H9 (cell line): ENCODE measurements at regions not wholly inside any gene's neighbourhood (a gene's known extent, or its start where the extent isn't known, plus 50 kb on each side); places are given as distances from the start of the nearest gene placed in this dataset.

Source experiments
- DNase-seq: peaks from one replicate; pipeline ENCODE4 v3.0.0-alpha.2; 2017
- H2AFZ ChIP-seq: one replicate; pipeline ENCODE4 v1.6.1; 2013; ENCODE audit warnings: mild to moderate bottlenecking, low read length, control low read depth, moderate library complexity
- H2AK5ac ChIP-seq: 2 replicates; pipeline ENCODE4 v1.6.1; 2013; ENCODE audit warnings: low read length, control low read depth, mixed read lengths; ENCODE audit not compliant: insufficient read length
- H2BK120ac ChIP-seq: one replicate; pipeline ENCODE4 v1.6.1; 2013; ENCODE audit warnings: low read depth, mild to moderate bottlenecking, low read length, control low read depth, inconsistent platforms; ENCODE audit not compliant: poor library complexity, severe bottlenecking
- H2BK12ac ChIP-seq: 2 replicates; pipeline ENCODE4 v1.6.1; 2013; ENCODE audit warnings: low read length, control low read depth, mixed read lengths, low read depth; ENCODE audit not compliant: insufficient read length
- H2BK15ac ChIP-seq: 2 replicates; pipeline ENCODE4 v1.6.1; 2013; ENCODE audit warnings: low read depth, low read length, control low read depth
- H2BK20ac ChIP-seq: one replicate; pipeline ENCODE4 v1.6.1; 2013; ENCODE audit warnings: low read depth, mild to moderate bottlenecking, low read length, control low read depth, inconsistent platforms; ENCODE audit not compliant: poor library complexity, severe bottlenecking
- H2BK5ac ChIP-seq: 2 replicates; pipeline ENCODE4 v1.6.1; 2013; ENCODE audit warnings: low read length, control low read depth, mixed read lengths; ENCODE audit not compliant: insufficient read length
- H3K14ac ChIP-seq: 2 replicates; pipeline ENCODE4 v1.6.1; 2013; ENCODE audit warnings: low read length, control low read depth; ENCODE audit not compliant: insufficient read depth
- H3K18ac ChIP-seq: 2 replicates; pipeline ENCODE4 v1.6.1; 2013; ENCODE audit warnings: low read depth, mild to moderate bottlenecking, mixed read lengths, low read length, control low read depth; ENCODE audit not compliant: insufficient read length
- H3K23ac ChIP-seq: 2 replicates; pipeline ENCODE4 v1.6.1; 2013; ENCODE audit warnings: low read length, control low read depth, mixed read lengths, low read depth; ENCODE audit not compliant: insufficient read length
- H3K23me2 ChIP-seq: 2 replicates; pipeline ENCODE4 v1.6.1; 2013; ENCODE audit warnings: low read depth, mild to moderate bottlenecking, mixed read lengths, low read length, control low read depth; ENCODE audit not compliant: insufficient read length, poor library complexity, severe bottlenecking
- H3K27ac ChIP-seq: 2 replicates; pipeline ENCODE4 v1.5.1; 2013; ENCODE audit warnings: low read length, control low read depth, mixed read lengths, low read depth; ENCODE audit not compliant: insufficient read length
- H3K27me3 ChIP-seq: 2 replicates; pipeline ENCODE4 v1.6.1; 2013; ENCODE audit warnings: low read length, control low read depth, inconsistent platforms; ENCODE audit not compliant: insufficient read depth
- H3K4ac ChIP-seq: 2 replicates; pipeline ENCODE4 v1.6.1; 2013; ENCODE audit warnings: low read depth, mild to moderate bottlenecking, control low read depth, inconsistent platforms, low read length, moderate library complexity
- H3K4me1 ChIP-seq: 2 replicates; pipeline ENCODE4 v1.6.1; 2013; ENCODE audit warnings: low read length, control low read depth, inconsistent platforms; ENCODE audit not compliant: insufficient read depth
- H3K4me2 ChIP-seq: 2 replicates; pipeline ENCODE4 v1.6.1; 2013; ENCODE audit warnings: low read length, control low read depth, mixed read lengths; ENCODE audit not compliant: insufficient read length, insufficient read depth
- H3K56ac ChIP-seq: 2 replicates; pipeline ENCODE4 v1.6.1; 2013; ENCODE audit warnings: low read depth, mild to moderate bottlenecking, mixed read lengths, low read length, control low read depth; ENCODE audit not compliant: insufficient read length
- H3K79me1 ChIP-seq: 2 replicates; pipeline ENCODE4 v1.6.1; 2013; ENCODE audit warnings: low read depth, mild to moderate bottlenecking, moderate library complexity, low read length, control low read depth, inconsistent platforms; ENCODE audit not compliant: insufficient read depth, poor library complexity, severe bottlenecking
- H3K79me2 ChIP-seq: 2 replicates; pipeline ENCODE4 v1.6.1; 2013; ENCODE audit warnings: low read length, control low read depth, inconsistent platforms; ENCODE audit not compliant: insufficient read depth
- H3K9ac ChIP-seq: 2 replicates; pipeline ENCODE4 v1.6.1; 2013; ENCODE audit warnings: low read length, control low read depth, mixed read lengths; ENCODE audit not compliant: insufficient read length; ENCODE audit errors: extremely low read depth
- H3K9me3 ChIP-seq: one replicate; pipeline ENCODE4 v1.6.1; 2013; ENCODE audit warnings: low read depth, low read length, inconsistent platforms; ENCODE audit not compliant: control insufficient read depth
- H3T11ph ChIP-seq: one replicate; pipeline ENCODE4 v1.6.1; 2013; ENCODE audit warnings: mild to moderate bottlenecking, low read length, control low read depth, inconsistent platforms
- H4K20me1 ChIP-seq: one replicate; pipeline ENCODE4 v1.6.1; 2013; ENCODE audit not compliant: control insufficient read depth, insufficient read length, insufficient read depth
- H4K5ac ChIP-seq: 2 replicates; pipeline ENCODE4 v1.6.1; 2013; ENCODE audit warnings: low read depth, mild to moderate bottlenecking, mixed read lengths, low read length, control low read depth; ENCODE audit not compliant: insufficient read length
- H4K8ac ChIP-seq: replicated peaks from 2 replicates; pipeline ENCODE4 v1.6.1; 2013; ENCODE audit warnings: low read length, control low read depth, mixed read lengths, low read depth; ENCODE audit not compliant: insufficient read length
- H4K91ac ChIP-seq: 2 replicates; pipeline ENCODE4 v1.6.1; 2013; ENCODE audit warnings: low read depth, mild to moderate bottlenecking, moderate library complexity, mixed read lengths, low read length, control low read depth; ENCODE audit not compliant: insufficient read length
- H3K27ac Mint-ChIP-seq, 3 experiments: 2 replicates in 2 of 3; 3 replicates in 1 of 3; pipeline ENCODE4 v1.8.0; 2020 to 2021; ENCODE audit warnings: mixed read lengths in 3 of 3, mild to moderate bottlenecking in 1 of 3, moderate library complexity in 1 of 3
- H3K27me3 Mint-ChIP-seq: 2 replicates; pipeline ENCODE4 v1.8.0; 2021; ENCODE audit warnings: low read depth, mild to moderate bottlenecking, moderate library complexity, mixed read lengths
- H3K36me3 Mint-ChIP-seq, 3 experiments: 2 replicates in 2 of 3; 3 replicates in 1 of 3; pipeline ENCODE4 v1.8.0; 2020 to 2021; ENCODE audit warnings: low read depth in 3 of 3, mixed read lengths in 3 of 3; ENCODE audit not compliant: insufficient read depth in 1 of 3
- H3K4me1 Mint-ChIP-seq, 2 experiments: 2 replicates each; pipeline ENCODE4 v1.8.0; 2020; ENCODE audit warnings: mixed read lengths in 2 of 2
- H3K4me3 Mint-ChIP-seq, 2 experiments: 2 replicates in 1 of 2; 3 replicates in 1 of 2; pipeline ENCODE4 v1.8.0; 2020 to 2021; ENCODE audit warnings: mild to moderate bottlenecking in 2 of 2, mixed read lengths in 2 of 2, moderate library complexity in 1 of 2
- H3K9me3 Mint-ChIP-seq, 2 experiments: 2 replicates in 1 of 2; 3 replicates in 1 of 2; pipeline ENCODE4 v1.8.0; 2020; ENCODE audit warnings: mild to moderate bottlenecking in 2 of 2, mixed read lengths in 2 of 2, moderate library complexity in 1 of 2
- CTCF ChIP-seq: fragments of 200-600 bp; sonication (generic); conservative IDR thresholded peaks from 3 replicates; pipeline ENCODE4 v1.8.0; 2021; ENCODE audit warnings: antibody characterized with exemption, mild to moderate bottlenecking
- WGBS: extraction: QIAGEN DNeasy Blood & Tissue Kit; methylation state at CpG from one replicate; pipeline ENCODE4 v1.1.7; 2013; ENCODE audit warnings: missing lambda C conversion rate, low lambda C conversion rate, mixed read lengths; ENCODE audit not compliant: insufficient read length; ENCODE audit errors: extremely low coverage; 5-methylcytosine and 5-hydroxymethylcytosine counted together

- no peak overlapping the region for H3K4me3 Mint-ChIP-seq
- no peak overlapping the region for H3K18ac ChIP-seq
- no peak for TF ChIP-seq CTCF
- no peak overlapping the region for H2BK20ac ChIP-seq
- H2BK12ac ChIP-seq = no peak overlapping the region
- no peaks in the 10 kb centered on the region for H3K9me3 Mint-ChIP-seq
- no peaks in the 10 kb centered on the region for H3K23me2 ChIP-seq
- WGBS = no CpG with 5 or more reads among the region's 8 CpGs
- no peak for DNase-seq
- H3K56ac ChIP-seq = no peak overlapping the region
- H3K9me3 ChIP-seq = no peaks in the 10 kb centered on the region
- H2BK120ac ChIP-seq = no peak overlapping the region
- H4K20me1 ChIP-seq = no peaks in the 10 kb centered on the region
- H3K4me1 ChIP-seq = no peaks in the 10 kb centered on the region
- H4K5ac ChIP-seq = no peak overlapping the region
- H3K14ac ChIP-seq = no peak overlapping the region
- H3K23ac ChIP-seq = no peak overlapping the region
- no peak overlapping the region for H3K4ac ChIP-seq
- no peak overlapping the region for H2BK5ac ChIP-seq
- no peaks in the 10 kb centered on the region for H3K79me1 ChIP-seq
- H3K27ac Mint-ChIP-seq = no peak overlapping the region
- H3K36me3 Mint-ChIP-seq = no peaks in the 10 kb centered on the region
- H3K27me3 Mint-ChIP-seq = no peaks in the 10 kb centered on the region
- no peaks in the 10 kb centered on the region for H3K4me1 Mint-ChIP-seq
- no peak overlapping the region for H2AFZ ChIP-seq
- no peak overlapping the region for H4K91ac ChIP-seq
- no peak overlapping the region for H3K9ac ChIP-seq
- H3K79me2 ChIP-seq = no peaks in the 10 kb centered on the region
- H3K4me2 ChIP-seq = no peak overlapping the region
- H3T11ph ChIP-seq = no peak overlapping the region
- no peak overlapping the region for H2BK15ac ChIP-seq
- no peaks in the 10 kb centered on the region for H3K27me3 ChIP-seq
- no peak overlapping the region for H4K8ac ChIP-seq
- H2AK5ac ChIP-seq = no peak overlapping the region
- H3K27ac ChIP-seq = no peak overlapping the region
These were observed 52.0 kb upstream of the WDR17 start for GRCh38 chr4:176013476-176014247.
